Natural killer cell treated with Interleukin-12 subunit alpha and Interleukin-12 subunit beta and Interleukin-15 and Interleukin-18, amount 100 ng/mL, for 72 hours (primary cell): ENCODE measurements at regions not wholly inside any gene's neighbourhood (a gene's known extent, or its start where the extent isn't known, plus 50 kb on each side); places are given as distances from the start of the nearest gene placed in this dataset.
A peak's percentile ranks its signal among the peaks of the same experiment; 100 is the strongest.

Source experiments
- ATAC-seq, 2 donors: fragments of 150-1000 bp; cut with Tn5 transposase in 1 of 2; sonication (Bioruptor Pico), chemical (Tn5 transposase) in 1 of 2; 2 replicates each; pipeline ENCODE4 v1.10.0; 2021
- DNase-seq: peaks from one replicate; pipeline ENCODE4 v3.0.0; 2022; ENCODE audit warnings: low spot score
- H3K27ac Mint-ChIP-seq, 2 donors: 1 replicate in 1 of 2; 2 replicates in 1 of 2; pipeline ENCODE4 v1.8.0; 2022; ENCODE audit warnings: mixed read lengths in 2 of 2, mild to moderate bottlenecking in 1 of 2, moderate library complexity in 1 of 2
- H3K27me3 Mint-ChIP-seq, 2 donors: 1 replicate in 1 of 2; 2 replicates in 1 of 2; pipeline ENCODE4 v1.8.0; 2022; ENCODE audit warnings: mixed read lengths in 2 of 2
- H3K36me3 Mint-ChIP-seq: one replicate; pipeline ENCODE4 v1.8.0; 2022; ENCODE audit warnings: mixed read lengths
- H3K4me1 Mint-ChIP-seq, 2 donors: 1 replicate in 1 of 2; 2 replicates in 1 of 2; pipeline ENCODE4 v1.8.0; 2022; ENCODE audit warnings: low read depth in 2 of 2, mixed read lengths in 2 of 2, mild to moderate bottlenecking in 1 of 2
- H3K4me3 Mint-ChIP-seq: one replicate; pipeline ENCODE4 v1.8.0; 2022; ENCODE audit warnings: mixed read lengths
- H3K9me3 Mint-ChIP-seq: 2 replicates; pipeline ENCODE4 v1.8.0; 2022; ENCODE audit warnings: mixed read lengths

GRCh38 chr12:128077917-128078298 lies 189.1 kb upstream of the TMEM132C start:
- Mint-ChIP-seq H3K9me3 (peaks cover 2% of the 10 kb centered on the region), H3K36me3 (no peaks in the 10 kb centered on the region), H3K27ac (no peak overlapping the region), H3K27me3 (no peaks in the 10 kb centered on the region), H3K4me1 (no peaks in the 10 kb centered on the region), H3K4me3 (no peak overlapping the region)
- DNase-seq = no peak
- ATAC-seq = no peak

GRCh38 chr12:128078301-128078971 lies 188.5 kb upstream of the TMEM132C start:
- Mint-ChIP-seq H3K27ac (no peak overlapping the region), H3K9me3 (peaks cover 2% of the 10 kb centered on the region), H3K4me3 (no peak overlapping the region), H3K27me3 (no peaks in the 10 kb centered on the region), H3K36me3 (no peaks in the 10 kb centered on the region), H3K4me1 (no peaks in the 10 kb centered on the region)
- DNase-seq (no peak), ATAC-seq (no peak)

- no peaks in the 10 kb centered on the region for H3K27me3 Mint-ChIP-seq
Measured at GRCh38 chr12:128079446-128079845, 187.5 kb upstream of the TMEM132C start.

GRCh38 chr12:128083132-128083729 lies 183.7 kb upstream of the TMEM132C start:
- Mint-ChIP-seq H3K27ac (no peak overlapping the region), H3K27me3 (no peaks in the 10 kb centered on the region), H3K36me3 (no peaks in the 10 kb centered on the region), H3K9me3 (peaks cover 2% of the 10 kb centered on the region), H3K4me3 (no peak overlapping the region), H3K4me1 (no peaks in the 10 kb centered on the region)
- DNase-seq (no peak), ATAC-seq (peak in 1 of 2 donors; percentile 38)

More at GRCh38 chr12:128079446-128079845, 187.5 kb upstream of the TMEM132C start:
- H3K27ac Mint-ChIP-seq = no peak overlapping the region
- H3K4me3 Mint-ChIP-seq = no peak overlapping the region
- no peaks in the 10 kb centered on the region for H3K4me1 Mint-ChIP-seq
- DNase-seq (no peak), ATAC-seq (no peak)
- H3K9me3 Mint-ChIP-seq = peaks cover 2% of the 10 kb centered on the region
- no peaks in the 10 kb centered on the region for H3K36me3 Mint-ChIP-seq

GRCh38 chr12:128088926-128089325 lies 178.0 kb upstream of the TMEM132C start:
- Mint-ChIP-seq H3K9me3 (no peaks in the 10 kb centered on the region), H3K36me3 (no peaks in the 10 kb centered on the region), H3K4me1 (no peaks in the 10 kb centered on the region), H3K4me3 (no peak overlapping the region), H3K27me3 (no peaks in the 10 kb centered on the region), H3K27ac (no peak overlapping the region)
- peak in 1 of 2 donors; percentile 12 for ATAC-seq
- no peak for DNase-seq

GRCh38 chr12:128089961-128090360 lies 177.0 kb upstream of the TMEM132C start:
- Mint-ChIP-seq H3K36me3 (no peaks in the 10 kb centered on the region), H3K9me3 (no peaks in the 10 kb centered on the region), H3K27me3 (no peaks in the 10 kb centered on the region), H3K27ac (no peak overlapping the region), H3K4me1 (no peaks in the 10 kb centered on the region), H3K4me3 (no peak overlapping the region)
- no peak for DNase-seq
- peak in 1 of 2 donors; percentile 33 for ATAC-seq

GRCh38 chr12:128091101-128091720 lies 175.8 kb upstream of the TMEM132C start:
- H3K27me3 Mint-ChIP-seq = no peaks in the 10 kb centered on the region
- H3K4me1 Mint-ChIP-seq = no peaks in the 10 kb centered on the region
- no peaks in the 10 kb centered on the region for H3K36me3 Mint-ChIP-seq
- H3K9me3 Mint-ChIP-seq = no peaks in the 10 kb centered on the region
- no peak overlapping the region for H3K4me3 Mint-ChIP-seq
- DNase-seq = no peak
- no peak overlapping the region for H3K27ac Mint-ChIP-seq
- ATAC-seq = no peak

- Mint-ChIP-seq H3K36me3 (no peaks in the 10 kb centered on the region), H3K27me3 (peaks cover 0 to 3% of the 10 kb centered on the region in 2 donors), H3K9me3 (no peaks in the 10 kb centered on the region), H3K4me3 (no peak overlapping the region), H3K4me1 (no peaks in the 10 kb centered on the region), H3K27ac (no peak overlapping the region)
- ATAC-seq = no peak
- no peak for DNase-seq
Measured at GRCh38 chr12:128091951-128092382, 175.0 kb upstream of the TMEM132C start.

GRCh38 chr12:128098730-128099129 lies 168.2 kb upstream of the TMEM132C start:
- no peak for DNase-seq
- H3K4me3 Mint-ChIP-seq = no peak overlapping the region
- peak in 1 of 2 donors; percentile 12 for ATAC-seq
- H3K4me1 Mint-ChIP-seq = no peaks in the 10 kb centered on the region
- H3K27ac Mint-ChIP-seq = no peak overlapping the region
- H3K36me3 Mint-ChIP-seq = no peaks in the 10 kb centered on the region
- peaks cover 8% of the 10 kb centered on the region for H3K9me3 Mint-ChIP-seq
- H3K27me3 Mint-ChIP-seq = peaks cover 0 to 3% of the 10 kb centered on the region in 2 donors

GRCh38 chr12:128103152-128103551 lies 163.8 kb upstream of the TMEM132C start:
- Mint-ChIP-seq H3K4me3 (no peak overlapping the region), H3K9me3 (peaks cover 8% of the 10 kb centered on the region), H3K36me3 (no peaks in the 10 kb centered on the region), H3K27me3 (no peaks in the 10 kb centered on the region), H3K27ac (no peak overlapping the region), H3K4me1 (no peaks in the 10 kb centered on the region)
- ATAC-seq = no peak
- DNase-seq = no peak

- ATAC-seq (no peak), DNase-seq (no peak)
- Mint-ChIP-seq H3K27ac (no peak overlapping the region), H3K36me3 (no peaks in the 10 kb centered on the region), H3K9me3 (peaks cover 2% of the 10 kb centered on the region), H3K4me3 (no peak overlapping the region), H3K27me3 (no peaks in the 10 kb centered on the region), H3K4me1 (no peaks in the 10 kb centered on the region)
Measured at GRCh38 chr12:128109236-128109635, 157.7 kb upstream of the TMEM132C start.

GRCh38 chr12:128109636-128110035 lies 157.3 kb upstream of the TMEM132C start:
- Mint-ChIP-seq H3K27ac (no peak overlapping the region), H3K27me3 (no peaks in the 10 kb centered on the region), H3K36me3 (no peaks in the 10 kb centered on the region), H3K4me1 (no peaks in the 10 kb centered on the region), H3K4me3 (no peak overlapping the region), H3K9me3 (peaks cover 5% of the 10 kb centered on the region)
- ATAC-seq = no peak
- DNase-seq = no peak

- H3K4me1 Mint-ChIP-seq = no peaks in the 10 kb centered on the region
- DNase-seq = no peak
- H3K27me3 Mint-ChIP-seq = no peaks in the 10 kb centered on the region
- H3K27ac Mint-ChIP-seq = no peak overlapping the region
- ATAC-seq = no peak
- no peak overlapping the region for H3K4me3 Mint-ChIP-seq
- H3K9me3 Mint-ChIP-seq = peaks cover 5% of the 10 kb centered on the region
- H3K36me3 Mint-ChIP-seq = no peaks in the 10 kb centered on the region
Measured at GRCh38 chr12:128111333-128111732, 155.6 kb upstream of the TMEM132C start.

- no peak overlapping the region for H3K27ac Mint-ChIP-seq
- DNase-seq = no peak
- H3K27me3 Mint-ChIP-seq = no peaks in the 10 kb centered on the region
- no peak overlapping the region for H3K4me3 Mint-ChIP-seq
- no peak for ATAC-seq
- peaks cover 5% of the 10 kb centered on the region for H3K9me3 Mint-ChIP-seq
- no peaks in the 10 kb centered on the region for H3K36me3 Mint-ChIP-seq
- H3K4me1 Mint-ChIP-seq = no peaks in the 10 kb centered on the region
Measured at GRCh38 chr12:128111951-128112350, 155.0 kb upstream of the TMEM132C start.
